ENCODE measurements at regions not wholly inside any gene's neighbourhood (a gene's known extent, or its start where the extent isn't known, plus 50 kb on each side); places are given as distances from the start of the nearest gene placed in this dataset.

DNA sequence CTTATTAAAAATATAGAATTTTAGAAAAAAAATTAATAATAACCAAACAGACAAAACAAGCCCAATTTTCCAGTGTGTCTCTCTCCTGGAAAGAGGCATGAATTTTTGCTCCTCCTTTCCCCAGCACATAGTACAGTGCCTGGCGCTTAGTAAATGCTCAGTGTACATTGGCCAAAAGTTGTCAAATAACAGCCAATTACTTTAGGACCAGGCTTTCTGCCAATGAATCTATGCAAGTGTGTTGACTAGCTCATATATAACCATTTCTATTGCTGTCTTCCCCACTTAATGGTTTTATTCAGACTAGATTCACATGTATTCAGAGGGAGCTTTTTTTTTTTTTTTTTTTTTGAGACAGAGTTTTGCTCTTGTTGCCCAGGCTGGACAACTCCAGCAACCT, 120.1 kb upstream of the CD180 start:
- TF ChIP-seq, protein P1, sequence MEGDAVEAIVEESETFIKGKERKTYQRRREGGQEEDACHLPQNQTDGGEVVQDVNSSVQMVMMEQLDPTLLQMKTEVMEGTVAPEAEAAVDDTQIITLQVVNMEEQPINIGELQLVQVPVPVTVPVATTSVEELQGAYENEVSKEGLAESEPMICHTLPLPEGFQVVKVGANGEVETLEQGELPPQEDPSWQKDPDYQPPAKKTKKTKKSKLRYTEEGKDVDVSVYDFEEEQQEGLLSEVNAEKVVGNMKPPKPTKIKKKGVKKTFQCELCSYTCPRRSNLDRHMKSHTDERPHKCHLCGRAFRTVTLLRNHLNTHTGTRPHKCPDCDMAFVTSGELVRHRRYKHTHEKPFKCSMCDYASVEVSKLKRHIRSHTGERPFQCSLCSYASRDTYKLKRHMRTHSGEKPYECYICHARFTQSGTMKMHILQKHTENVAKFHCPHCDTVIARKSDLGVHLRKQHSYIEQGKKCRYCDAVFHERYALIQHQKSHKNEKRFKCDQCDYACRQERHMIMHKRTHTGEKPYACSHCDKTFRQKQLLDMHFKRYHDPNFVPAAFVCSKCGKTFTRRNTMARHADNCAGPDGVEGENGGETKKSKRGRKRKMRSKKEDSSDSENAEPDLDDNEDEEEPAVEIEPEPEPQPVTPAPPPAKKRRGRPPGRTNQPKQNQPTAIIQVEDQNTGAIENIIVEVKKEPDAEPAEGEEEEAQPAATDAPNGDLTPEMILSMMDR (IDR thresholded peaks at IDR 0.05), result no peak
- TF ChIP-seq EP300 (IDR thresholded peaks at IDR 0.05; ENCODE audit: low read depth), result no peak
- TF ChIP-seq POLR2A (IDR thresholded peaks at IDR 0.05), result no peak
